H1 (cell line): ENCODE measurements at regions not wholly inside any gene's neighbourhood (a gene's known extent, or its start where the extent isn't known, plus 50 kb on each side); places are given as distances from the start of the nearest gene placed in this dataset.

Source experiments
- CTCF ChIA-PET: fragments of 300-600 bp; sonication (Branson Sonifier 250); formaldehyde crosslinking; loops from one replicate; lab custom pipeline; 2021; ENCODE audit not compliant: partially characterized antibody; lab: Charles Lee
- POLR2A ChIA-PET: fragments of 300-600 bp; sonication (Branson Sonifier 250); formaldehyde crosslinking; loops from one replicate; lab custom pipeline; 2021; ENCODE audit warnings: inconsistent platforms; ENCODE audit not compliant: partially characterized antibody; lab: Charles Lee
- DNase-seq, 2 experiments: peaks; one replicate each; pipeline versions ENCODE4 v3.0.0 to v3.0.0-alpha.2; 2010 to 2022; ENCODE audit warnings: low spot score in 2 of 2, low read depth in 1 of 2, mixed read lengths in 1 of 2
- FAIRE-seq: peaks from 2 replicates; lab custom pipeline; 2011; peaks lifted over from hg19 to GRCh38; lab: Jason Lieb, UNC
- H2AFZ ChIP-seq: 2 replicates; pipeline ENCODE4 v1.8.1; 2012; ENCODE audit warnings: low read length, inconsistent platforms
- H2AK5ac ChIP-seq: 2 replicates; pipeline ENCODE4 v1.6.1; 2013; ENCODE audit warnings: low read depth, low read length
- H2BK120ac ChIP-seq: replicated peaks from 2 replicates; pipeline ENCODE3; 2013; ENCODE audit warnings: low read depth, low read length, inconsistent platforms
- H2BK12ac ChIP-seq: 2 replicates; pipeline ENCODE4 v1.6.1; 2013; ENCODE audit warnings: low read depth, low read length
- H2BK15ac ChIP-seq: 2 replicates; pipeline ENCODE4 v1.6.1; 2013; ENCODE audit warnings: low read length
- H2BK20ac ChIP-seq: 2 replicates; pipeline ENCODE4 v1.6.1; 2013; ENCODE audit warnings: low read length
- H2BK5ac ChIP-seq: 2 replicates; pipeline ENCODE4 v1.6.1; 2013; ENCODE audit warnings: low read depth, low read length
- H3K14ac ChIP-seq: 2 replicates; pipeline ENCODE4 v1.6.1; 2013; ENCODE audit warnings: inconsistent platforms; ENCODE audit not compliant: insufficient read length
- H3K18ac ChIP-seq: 2 replicates; pipeline ENCODE4 v1.6.1; 2013; ENCODE audit warnings: low read length; ENCODE audit errors: extremely low read depth
- H3K23ac ChIP-seq: 2 replicates; pipeline ENCODE4 v1.6.1; 2013; ENCODE audit warnings: inconsistent platforms; ENCODE audit not compliant: insufficient read length
- H3K23me2 ChIP-seq: 2 replicates; pipeline ENCODE4 v1.6.1; 2013; ENCODE audit warnings: low read depth, low read length
- H3K27ac ChIP-seq: 2 replicates; pipeline ENCODE4 v1.6.1; 2011; ENCODE audit warnings: low read depth, low read length, inconsistent platforms
- H3K27me3 ChIP-seq, 4 experiments: replicated peaks in 1 of 4; 1 replicate in 1 of 4; 2 replicates in 3 of 4; pipeline versions ENCODE4 v1.6.1 to v1.8.1; 2011 to 2013; ENCODE audit warnings: low read length in 3 of 4, mild to moderate bottlenecking in 3 of 4, inconsistent platforms in 2 of 4, mixed read lengths in 2 of 4, moderate library complexity in 1 of 4; ENCODE audit not compliant: control insufficient read depth in 3 of 4, insufficient read depth in 3 of 4; ENCODE audit errors: extremely low read depth in 1 of 4
- H3K36me3 ChIP-seq, 4 experiments: 2 replicates each; pipeline versions ENCODE4 v1.6.1 to v1.8.1; 2011 to 2013; ENCODE audit warnings: mild to moderate bottlenecking in 4 of 4, low read length in 3 of 4, moderate library complexity in 2 of 4, control low read depth in 1 of 4, inconsistent platforms in 1 of 4; ENCODE audit not compliant: insufficient read depth in 4 of 4, control insufficient read depth in 2 of 4
- H3K4ac ChIP-seq: replicated peaks from 2 replicates; pipeline ENCODE3; 2013; ENCODE audit warnings: low read length, low read depth, mixed read lengths, inconsistent platforms; ENCODE audit not compliant: insufficient read length
- H3K4me1 ChIP-seq, 4 experiments: replicated peaks in 1 of 4; 1 replicate in 1 of 4; 2 replicates in 3 of 4; pipeline versions ENCODE4 v1.6.1 to v1.8.1; 2011 to 2013; ENCODE audit warnings: low read length in 3 of 4, inconsistent platforms in 2 of 4, mixed read lengths in 1 of 4; ENCODE audit not compliant: insufficient read depth in 4 of 4, control insufficient read depth in 3 of 4
- H3K4me2 ChIP-seq, 2 experiments: 2 replicates each; pipeline versions ENCODE4 v1.6.1 to v1.8.1; 2011 to 2013; ENCODE audit warnings: low read depth in 2 of 2, low read length in 2 of 2, control low read depth in 1 of 2, inconsistent platforms in 1 of 2, mild to moderate bottlenecking in 1 of 2; ENCODE audit not compliant: insufficient read depth in 1 of 2
- H3K4me3 ChIP-seq, 4 experiments: fragments of 200-600, 300-600 bp in 1 of 4; sonication (generic), shearing (Covaris generic), sonication (Bioruptor Twin) in 1 of 4; 2 replicates each; pipeline versions ENCODE4 v1.5.1 to v1.8.1; 2011 to 2016; ENCODE audit warnings: low read length in 4 of 4, low read depth in 3 of 4, control low read depth in 2 of 4, inconsistent platforms in 2 of 4, mild to moderate bottlenecking in 2 of 4, mixed read lengths in 1 of 4, moderate library complexity in 1 of 4; ENCODE audit not compliant: insufficient read depth in 2 of 4; ENCODE audit errors: extremely low read depth in 1 of 4
- H3K56ac ChIP-seq: replicated peaks from 2 replicates; pipeline ENCODE3; 2013; ENCODE audit warnings: low read depth, mild to moderate bottlenecking, mixed read lengths, low read length, inconsistent platforms; ENCODE audit not compliant: insufficient read length
- H3K79me1 ChIP-seq: 2 replicates; pipeline ENCODE4 v1.6.1; 2013; ENCODE audit warnings: low read depth, low read length, control low read depth
- H3K79me2 ChIP-seq, 2 experiments: 2 replicates each; pipeline versions ENCODE4 v1.6.1 to v1.8.1; 2012 to 2013; ENCODE audit warnings: low read length in 2 of 2, mild to moderate bottlenecking in 2 of 2, inconsistent platforms in 1 of 2; ENCODE audit not compliant: insufficient read depth in 2 of 2, control insufficient read depth in 1 of 2
- H3K9ac ChIP-seq, 4 experiments: replicated peaks in 1 of 4; 1 replicate in 1 of 4; 2 replicates in 3 of 4; pipeline versions ENCODE4 v1.6.1 to v1.8.1; 2011 to 2013; ENCODE audit warnings: low read depth in 3 of 4, low read length in 3 of 4, control low read depth in 2 of 4, mild to moderate bottlenecking in 2 of 4, moderate library complexity in 2 of 4, inconsistent platforms in 1 of 4; ENCODE audit errors: extremely low read depth in 1 of 4
- H3K9me3 ChIP-seq, 2 experiments: 2 replicates each; pipeline versions ENCODE4 v1.6.1 to v1.8.1; 2012 to 2013; ENCODE audit warnings: mild to moderate bottlenecking in 2 of 2, moderate library complexity in 2 of 2, control low read depth in 1 of 2, inconsistent platforms in 1 of 2, low read depth in 1 of 2, low read length in 1 of 2, mixed read lengths in 1 of 2; ENCODE audit not compliant: insufficient read depth in 2 of 2
- H4K20me1 ChIP-seq, 2 experiments: replicated peaks in 1 of 2; 2 replicates each; pipeline versions ENCODE3 to v1.8.1; 2011 to 2013; ENCODE audit warnings: inconsistent platforms in 2 of 2, low read length in 2 of 2, mild to moderate bottlenecking in 1 of 2; ENCODE audit not compliant: insufficient read depth in 2 of 2, control insufficient read depth in 1 of 2
- H4K5ac ChIP-seq: 2 replicates; pipeline ENCODE4 v1.6.1; 2013; ENCODE audit warnings: low read length, low read depth, mixed read lengths, inconsistent platforms; ENCODE audit not compliant: insufficient read length
- H4K8ac ChIP-seq: 2 replicates; pipeline ENCODE4 v1.8.0; 2013; ENCODE audit warnings: mild to moderate bottlenecking, moderate library complexity, low read length, inconsistent platforms; ENCODE audit not compliant: insufficient read depth; ENCODE audit errors: extremely low read depth
- H4K91ac ChIP-seq: replicated peaks from 2 replicates; pipeline ENCODE3; 2013; ENCODE audit warnings: low read length, mixed read lengths, inconsistent platforms; ENCODE audit not compliant: insufficient read length
- CTCF ChIP-seq, 3 experiments: IDR thresholded peaks; 1 replicate in 2 of 3; 2 replicates in 1 of 3; pipeline versions ENCODE4 v1.5.1 to v1.6.1; 2011; ENCODE audit warnings: low read length in 3 of 3, mild to moderate bottlenecking in 3 of 3, inconsistent platforms in 2 of 3, low read depth in 1 of 3, moderate library complexity in 1 of 3; ENCODE audit not compliant: insufficient read depth in 1 of 3; ENCODE audit errors: control extremely low read depth in 1 of 3
- TAF1 ChIP-seq: IDR thresholded peaks from 2 replicates; pipeline ENCODE4 v1.6.1; 2011; ENCODE audit warnings: mild to moderate bottlenecking, low read depth, low read length
- WGBS, 2 experiments: shearing (Covaris generic) in 1 of 2; methylation state at CpG; one replicate each; pipeline versions ENCODE4 v1.1.6 to v1.1.7; 2013 to 2015; ENCODE audit warnings: low lambda C conversion rate in 2 of 2, mixed read lengths in 2 of 2, inconsistent platforms in 1 of 2, low coverage in 1 of 2, missing lambda C conversion rate in 1 of 2; ENCODE audit not compliant: insufficient replicate concordance in 2 of 2, insufficient coverage in 1 of 2, insufficient read length in 1 of 2; ENCODE audit errors: extremely low coverage in 1 of 2, missing lambda C conversion rate in 1 of 2; 5-methylcytosine and 5-hydroxymethylcytosine counted together

- Histone ChIP-seq H3K14ac (no peak overlapping the region), H4K20me1 (no peaks in the 10 kb centered on the region), H3K56ac (no peak overlapping the region), H3K23ac (no peak overlapping the region), H4K5ac (no peak overlapping the region), H2BK12ac (no peak overlapping the region), H3K79me2 (no peaks in the 10 kb centered on the region), H3K9me3 (no peaks in the 10 kb centered on the region), H3K27me3 (no peaks in the 10 kb centered on the region), H2BK20ac (no peak overlapping the region), H3K79me1 (no peaks in the 10 kb centered on the region), H3K9ac (no peak overlapping the region), H2AK5ac (no peak overlapping the region), H3K4me3 (no peak overlapping the region), H3K4ac (no peak overlapping the region), H4K91ac (no peak overlapping the region), H3K36me3 (no peaks in the 10 kb centered on the region), H3K18ac (no peak overlapping the region), H2BK15ac (no peak overlapping the region), H3K4me2 (no peak overlapping the region), H2AFZ (no peak overlapping the region), H2BK120ac (no peak overlapping the region), H3K4me1 (no peaks in the 10 kb centered on the region), H3K23me2 (no peaks in the 10 kb centered on the region), H2BK5ac (no peak overlapping the region), H4K8ac (no peak overlapping the region), H3K27ac (no peak overlapping the region)
- FAIRE-seq (no peak), DNase-seq (no peak)
- WGBS, 2 experiments = 90% methylated on average over 6 of the region's 6 CpGs; no CpG with 5 or more reads in 1 of the 2 experiments
- ChIA-PET CTCF (no interaction called here), POLR2A (no interaction called here)
- no peak for TF ChIP-seq TAF1
- TF ChIP-seq CTCF (IDR thresholded peaks at IDR 0.05; ENCODE audit: control extremely low read depth in 1 of 3, insufficient read depth in 1 of 3, low read depth in 1 of 3, low read length in 3 of 3) = no peak
Measured at GRCh38 chr1:238345837-238346236, 455.1 kb upstream of the ZP4 start.
